ENCODE measurements at regions not wholly inside any gene's neighbourhood (a gene's known extent, or its start where the extent isn't known, plus 50 kb on each side); places are given as distances from the start of the nearest gene placed in this dataset.

- no peak for DNase-seq
Measured at GRCh38 chr7:31456646-31457368, 57.1 kb upstream of the ITPRID1 start.

DNA sequence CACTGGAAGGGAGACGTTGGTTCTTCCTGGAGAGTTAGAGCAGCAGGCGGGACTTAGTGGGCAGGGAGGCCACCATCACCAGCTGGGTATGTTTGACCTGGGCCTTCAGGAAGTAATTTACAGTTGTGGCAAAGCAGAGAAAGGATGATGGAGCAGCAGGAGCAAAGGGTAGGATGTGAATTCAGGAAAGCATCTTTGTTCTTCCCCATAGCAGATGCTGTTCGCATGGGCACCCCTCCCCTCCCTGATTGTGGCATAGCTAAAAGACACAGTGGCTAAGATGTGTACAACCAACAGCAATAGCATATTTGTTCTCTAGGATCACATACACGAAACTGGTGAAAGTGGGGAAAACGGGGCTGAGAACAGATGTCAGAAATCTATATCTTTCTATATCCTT, 56.3 kb upstream of the ITPRID1 start:
- DNase-seq: no peak

DNA sequence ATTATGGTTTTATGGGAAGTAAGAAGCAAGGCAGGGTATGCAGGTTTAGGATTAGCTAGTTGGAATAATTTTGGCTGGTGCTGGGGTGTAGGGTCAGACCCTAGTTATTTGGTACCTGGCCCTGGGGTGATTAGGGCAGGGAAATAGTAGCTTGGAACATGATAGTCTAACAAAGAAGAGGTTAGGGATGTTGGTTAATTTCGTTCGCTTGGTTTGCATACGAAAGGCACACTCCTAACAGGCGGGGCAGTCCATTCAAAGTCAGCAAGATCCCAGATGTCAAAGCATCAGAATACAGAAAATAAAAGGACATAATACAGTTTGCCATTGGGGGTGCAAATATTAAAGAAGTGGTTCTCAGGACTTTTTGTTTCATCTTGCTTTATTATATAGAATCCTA, 55.7 kb upstream of the ITPRID1 start:
- DNase-seq: no peak

DNA sequence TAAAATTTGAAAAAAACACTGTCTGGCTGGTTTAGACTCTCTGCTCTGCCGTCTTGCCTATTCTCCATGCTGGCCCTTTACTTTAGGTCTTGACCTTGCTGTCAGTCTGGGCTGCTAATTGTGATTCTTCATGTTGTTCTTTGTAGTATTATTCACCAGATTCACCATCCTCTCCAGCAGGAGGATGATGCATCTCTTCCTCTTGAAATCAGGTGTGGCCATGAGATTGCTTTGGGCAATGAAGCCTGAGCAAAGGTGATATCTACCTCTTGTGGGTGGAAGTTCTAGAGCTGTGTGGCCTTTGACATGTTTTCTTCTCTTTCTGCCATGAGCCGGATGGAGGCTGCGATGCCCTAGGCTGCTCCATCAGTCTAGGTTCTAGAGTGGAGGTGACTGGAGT, 51.3 kb upstream of the ITPRID1 start:
- no peak for DNase-seq

Data from inflammatory macrophage treated with lipopolysaccharide for 1 hour (primary cell).